ENCODE measurements at regions not wholly inside any gene's neighbourhood (a gene's known extent, or its start where the extent isn't known, plus 50 kb on each side); places are given as distances from the start of the nearest gene placed in this dataset.
A peak's percentile ranks its signal among the peaks of the same experiment; 100 is the strongest.

- Mint-ChIP-seq H3K4me1 (peaks cover 2% of the 10 kb centered on the region), H3K4me3 (no peak overlapping the region), H3K27me3 (no peaks in the 10 kb centered on the region), H3K27ac (no peak overlapping the region), H3K9me3 (no peaks in the 10 kb centered on the region), H3K36me3 (no peaks in the 10 kb centered on the region)
- no peak for DNase-seq
Measured at GRCh38 chr2:207316906-207317305, 151.2 kb upstream of the KLF7 start.

GRCh38 chr2:207317378-207317984 is 151.7 kb upstream of the KLF7 start:
- no peak overlapping the region for H3K4me3 Mint-ChIP-seq
- H3K36me3 Mint-ChIP-seq, result no peaks in the 10 kb centered on the region
- no peaks in the 10 kb centered on the region for H3K27me3 Mint-ChIP-seq
- no peaks in the 10 kb centered on the region for H3K9me3 Mint-ChIP-seq
- H3K27ac Mint-ChIP-seq, result no peak overlapping the region
- no peak for DNase-seq
- no peaks in the 10 kb centered on the region for H3K4me1 Mint-ChIP-seq

- no peak overlapping the region for H3K4me3 Mint-ChIP-seq
- H3K27ac Mint-ChIP-seq, result no peak overlapping the region
- no peak for DNase-seq
- H3K27me3 Mint-ChIP-seq, result no peaks in the 10 kb centered on the region
- H3K9me3 Mint-ChIP-seq, result no peaks in the 10 kb centered on the region
- H3K36me3 Mint-ChIP-seq, result no peaks in the 10 kb centered on the region
- no peaks in the 10 kb centered on the region for H3K4me1 Mint-ChIP-seq
Measured at GRCh38 chr2:207318181-207318628, 152.5 kb upstream of the KLF7 start.

DNA sequence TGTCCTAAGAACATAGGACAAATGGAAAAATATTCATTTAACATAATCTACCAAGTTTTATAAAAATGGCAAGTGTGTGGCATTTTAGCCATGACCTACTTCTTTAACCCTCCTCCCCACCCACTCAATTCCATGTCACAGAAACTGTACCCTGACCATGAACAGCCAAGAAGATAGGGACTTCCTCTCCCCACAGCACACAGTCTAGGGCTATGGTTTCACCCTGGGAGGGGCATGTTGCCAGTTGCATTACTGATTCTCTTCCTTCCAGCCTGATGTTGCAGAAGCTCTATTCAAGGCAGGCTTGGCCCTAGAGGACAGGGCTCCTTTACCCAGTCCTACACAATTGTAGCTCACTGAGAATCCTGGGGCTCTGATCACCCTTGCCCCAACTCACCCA is 153.6 kb upstream of the KLF7 start:
- Mint-ChIP-seq H3K27me3 (no peaks in the 10 kb centered on the region), H3K27ac (no peak overlapping the region), H3K9me3 (no peaks in the 10 kb centered on the region), H3K4me3 (no peak overlapping the region), H3K36me3 (no peaks in the 10 kb centered on the region), H3K4me1 (no peaks in the 10 kb centered on the region)
- no peak for DNase-seq

DNA sequence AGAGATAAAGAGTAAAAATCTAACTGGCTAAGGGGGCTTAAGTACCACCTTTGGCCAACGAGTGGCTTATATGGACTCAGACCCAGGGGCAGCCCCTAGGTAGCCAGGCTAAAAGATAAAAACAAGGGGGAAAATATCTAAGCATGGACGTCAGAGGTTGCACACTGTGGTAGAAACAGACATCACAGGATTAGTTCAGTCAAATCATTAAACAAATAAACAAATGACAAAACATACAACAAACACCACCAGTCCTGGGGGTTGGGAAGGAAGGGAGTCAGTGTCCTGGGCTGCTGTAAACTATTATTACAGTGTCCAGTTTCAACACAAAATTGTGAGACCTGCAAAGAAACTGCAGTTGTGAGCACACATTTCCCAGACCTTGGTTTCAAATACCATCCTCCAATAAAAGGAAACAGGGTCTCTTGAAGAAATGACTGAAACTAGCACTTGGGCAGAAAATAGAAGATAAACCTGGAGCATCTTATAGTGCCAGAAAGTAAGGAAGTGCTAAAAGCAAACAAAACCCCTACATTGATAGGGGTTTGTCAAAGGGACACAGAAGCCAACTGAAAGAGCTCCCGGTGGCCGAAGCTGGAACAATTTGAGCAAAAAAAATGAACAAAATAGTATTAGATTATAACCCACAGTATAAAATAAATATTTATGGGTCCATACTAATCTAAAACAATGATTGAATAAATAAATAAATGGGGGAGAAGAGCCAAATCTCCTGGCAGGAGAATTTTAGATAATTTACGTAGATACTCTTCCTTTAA is 154.8 kb upstream of the KLF7 start:
- Mint-ChIP-seq H3K27ac (no peak overlapping the region), H3K36me3 (no peaks in the 10 kb centered on the region), H3K9me3 (no peaks in the 10 kb centered on the region), H3K27me3 (no peaks in the 10 kb centered on the region), H3K4me1 (no peaks in the 10 kb centered on the region), H3K4me3 (no peak overlapping the region)
- DNase-seq, result no peak

GRCh38 chr2:207321514-207321913 is 155.8 kb upstream of the KLF7 start:
- no peak overlapping the region for H3K4me3 Mint-ChIP-seq
- DNase-seq, result no peak
- no peaks in the 10 kb centered on the region for H3K36me3 Mint-ChIP-seq
- H3K27ac Mint-ChIP-seq, result no peak overlapping the region
- H3K27me3 Mint-ChIP-seq, result no peaks in the 10 kb centered on the region
- no peaks in the 10 kb centered on the region for H3K4me1 Mint-ChIP-seq
- no peaks in the 10 kb centered on the region for H3K9me3 Mint-ChIP-seq

- Mint-ChIP-seq H3K36me3 (no peaks in the 10 kb centered on the region), H3K4me1 (peaks cover 3% of the 10 kb centered on the region), H3K27me3 (no peaks in the 10 kb centered on the region), H3K4me3 (no peak overlapping the region), H3K27ac (no peak overlapping the region), H3K9me3 (no peaks in the 10 kb centered on the region)
- DNase-seq, result no peak
Measured at GRCh38 chr2:207324001-207324400, 158.3 kb upstream of the KLF7 start.

GRCh38 chr2:207327513-207327912 is 161.8 kb upstream of the KLF7 start:
- no peak for DNase-seq
- Mint-ChIP-seq H3K9me3 (no peaks in the 10 kb centered on the region), H3K27ac (no peak overlapping the region), H3K27me3 (no peaks in the 10 kb centered on the region), H3K4me3 (no peak overlapping the region), H3K36me3 (no peaks in the 10 kb centered on the region), H3K4me1 (peaks cover 24% of the 10 kb centered on the region)

DNA sequence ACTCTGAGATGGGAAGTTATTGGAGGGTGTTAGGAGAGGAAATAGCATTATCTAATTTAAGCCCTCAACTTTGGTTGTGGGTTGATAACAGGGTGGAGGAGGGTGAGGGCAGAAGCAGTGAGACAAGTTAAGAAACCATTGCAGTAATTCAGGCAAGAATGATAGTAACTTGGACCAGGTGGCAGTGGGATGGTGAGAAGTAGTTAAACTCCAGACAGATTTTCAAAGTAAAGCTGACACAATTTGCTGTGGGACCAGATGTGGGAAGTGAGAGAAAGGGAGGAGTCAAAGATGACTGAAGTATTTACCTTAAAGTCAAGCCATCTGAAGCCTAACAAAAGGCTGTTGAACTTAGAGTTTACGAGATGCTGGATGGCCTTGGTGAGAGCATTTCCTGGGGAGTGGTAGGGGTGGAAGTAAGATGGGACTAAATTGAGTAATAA is 163.2 kb upstream of the KLF7 start:
- DNase-seq, result no peak
- H3K9me3 Mint-ChIP-seq, result peaks cover 2% of the 10 kb centered on the region
- H3K27ac Mint-ChIP-seq, result no peak overlapping the region
- H3K4me1 Mint-ChIP-seq, result peaks cover 34% of the 10 kb centered on the region
- no peaks in the 10 kb centered on the region for H3K27me3 Mint-ChIP-seq
- no peak overlapping the region for H3K4me3 Mint-ChIP-seq
- H3K36me3 Mint-ChIP-seq, result no peaks in the 10 kb centered on the region

DNA sequence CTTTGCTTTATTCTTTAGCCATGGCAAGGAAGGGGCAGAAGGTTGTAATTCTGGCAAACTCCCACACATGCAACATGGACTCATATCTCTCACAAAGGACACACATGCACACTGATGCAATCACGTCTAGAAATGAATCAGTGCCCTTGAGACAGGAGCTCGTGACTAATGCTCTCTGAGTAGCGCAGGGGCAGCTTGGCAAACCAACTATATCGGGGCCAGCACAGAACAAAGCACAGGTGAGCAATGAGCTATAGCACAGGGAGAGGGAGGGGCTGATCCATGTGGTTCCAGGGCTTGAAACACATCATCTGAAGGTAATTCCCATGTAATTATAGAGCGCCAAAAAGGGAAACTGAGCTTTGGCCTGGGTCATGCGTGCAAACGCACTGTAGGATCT is 165.2 kb upstream of the KLF7 start:
- H3K4me1 Mint-ChIP-seq, result peaks cover 47% of the 10 kb centered on the region
- H3K27me3 Mint-ChIP-seq, result no peaks in the 10 kb centered on the region
- H3K36me3 Mint-ChIP-seq, result no peaks in the 10 kb centered on the region
- peak overlapping the region; percentile 16 for H3K4me3 Mint-ChIP-seq
- peak; percentile 64 for DNase-seq
- peaks cover 2% of the 10 kb centered on the region for H3K9me3 Mint-ChIP-seq
- peak overlapping the region; percentile 47 for H3K27ac Mint-ChIP-seq

DNA sequence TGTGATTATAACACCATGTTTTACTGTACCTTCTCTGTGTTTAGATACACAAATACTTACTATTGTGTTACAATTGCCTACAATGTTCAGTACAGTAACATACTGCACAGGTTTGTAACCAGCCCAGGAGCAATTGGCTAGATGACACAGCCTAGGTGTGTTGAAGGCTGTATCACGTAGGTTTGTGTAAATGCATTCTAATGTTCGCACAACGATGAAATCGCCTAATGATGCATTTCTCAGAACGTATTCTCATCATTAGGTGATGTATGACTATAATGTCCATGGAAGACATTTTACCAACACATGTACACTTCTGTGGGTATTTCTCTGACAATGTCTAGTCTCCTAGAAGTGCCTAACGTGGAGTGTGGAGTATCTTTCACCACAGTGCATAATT is 165.9 kb upstream of the KLF7 start:
- DNase-seq, result no peak
- Mint-ChIP-seq H3K27me3 (no peaks in the 10 kb centered on the region), H3K4me1 (peaks cover 48% of the 10 kb centered on the region), H3K36me3 (no peaks in the 10 kb centered on the region), H3K9me3 (peaks cover 2% of the 10 kb centered on the region), H3K27ac (no peak overlapping the region), H3K4me3 (no peak overlapping the region)

GRCh38 chr2:207332480-207333212 is 166.9 kb upstream of the KLF7 start:
- Mint-ChIP-seq H3K4me1 (peaks cover 55% of the 10 kb centered on the region), H3K27ac (peak overlapping the region; percentile 57), H3K4me3 (no peak overlapping the region), H3K27me3 (no peaks in the 10 kb centered on the region), H3K9me3 (peaks cover 2% of the 10 kb centered on the region), H3K36me3 (no peaks in the 10 kb centered on the region)
- DNase-seq, result no peak

- H3K36me3 Mint-ChIP-seq, result no peaks in the 10 kb centered on the region
- no peak overlapping the region for H3K4me3 Mint-ChIP-seq
- H3K27me3 Mint-ChIP-seq, result no peaks in the 10 kb centered on the region
- H3K4me1 Mint-ChIP-seq, result peaks cover 59% of the 10 kb centered on the region
- DNase-seq, result no peak
- peaks cover 2% of the 10 kb centered on the region for H3K9me3 Mint-ChIP-seq
- peak overlapping the region; percentile 42 for H3K27ac Mint-ChIP-seq
Measured at GRCh38 chr2:207333599-207334300, 168.0 kb upstream of the KLF7 start.

DNA sequence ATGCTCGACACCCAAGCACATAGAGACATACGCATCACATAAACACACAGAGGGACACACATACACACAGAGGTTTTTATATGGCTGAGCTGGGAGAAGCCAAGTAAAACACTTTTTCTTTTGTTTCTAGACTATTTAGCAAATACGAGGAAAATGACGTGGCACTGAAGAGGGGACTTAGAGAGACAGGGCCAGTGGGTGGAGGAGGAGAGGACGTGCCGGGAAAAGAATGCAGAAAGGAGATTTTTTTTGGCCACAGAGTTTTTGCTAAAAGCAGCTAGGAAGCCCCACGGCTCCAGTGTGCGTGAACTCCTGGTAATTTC is 168.5 kb upstream of the KLF7 start:
- H3K9me3 Mint-ChIP-seq, result peaks cover 2% of the 10 kb centered on the region
- H3K36me3 Mint-ChIP-seq, result no peaks in the 10 kb centered on the region

More for the DNA sequence above, 168.5 kb upstream of the KLF7 start:
- H3K4me1 Mint-ChIP-seq, result peaks cover 54% of the 10 kb centered on the region
- H3K4me3 Mint-ChIP-seq, result no peak overlapping the region
- no peak for DNase-seq
- no peak overlapping the region for H3K27ac Mint-ChIP-seq
- H3K27me3 Mint-ChIP-seq, result no peaks in the 10 kb centered on the region

Data from activated naive CD8-positive, alpha-beta T cell treated with anti-CD3 and anti-CD28 coated beads for 36 hours (primary cell).